Type B pancreatic cell (in vitro differentiated cells): ENCODE measurements at regions not wholly inside any gene's neighbourhood (a gene's known extent, or its start where the extent isn't known, plus 50 kb on each side); places are given as distances from the start of the nearest gene placed in this dataset.

Source experiments
- DNase-seq: peaks from one replicate; pipeline ENCODE4 v3.0.0; 2021; ENCODE audit warnings: mixed read lengths; ENCODE audit not compliant: unreplicated experiment; ENCODE audit errors: extremely low spot score
- H3K27ac Mint-ChIP-seq: 2 replicates; pipeline ENCODE4 v1.8.0; 2021; ENCODE audit warnings: mild to moderate bottlenecking, mixed read lengths
- H3K27me3 Mint-ChIP-seq: 2 replicates; pipeline ENCODE4 v1.8.0; 2021; ENCODE audit warnings: mixed read lengths
- H3K36me3 Mint-ChIP-seq: 2 replicates; pipeline ENCODE4 v1.8.0; 2021; ENCODE audit warnings: mixed read lengths
- H3K4me1 Mint-ChIP-seq: one replicate; pipeline ENCODE4 v1.8.0; 2021; ENCODE audit warnings: mixed read lengths; ENCODE audit not compliant: unreplicated experiment
- H3K4me3 Mint-ChIP-seq: 2 replicates; pipeline ENCODE4 v1.8.0; 2021; ENCODE audit warnings: mild to moderate bottlenecking, mixed read lengths
- H3K9me3 Mint-ChIP-seq: 2 replicates; pipeline ENCODE4 v1.8.0; 2021; ENCODE audit warnings: mixed read lengths
- TF ChIP-seq, protein P1 (sequence below): fragments of 200-600 bp; sonication (generic); conservative IDR thresholded peaks from 2 replicates; pipeline ENCODE4 v1.5.0; 2021; ENCODE audit warnings: antibody characterized with exemption, mild to moderate bottlenecking

DNA sequence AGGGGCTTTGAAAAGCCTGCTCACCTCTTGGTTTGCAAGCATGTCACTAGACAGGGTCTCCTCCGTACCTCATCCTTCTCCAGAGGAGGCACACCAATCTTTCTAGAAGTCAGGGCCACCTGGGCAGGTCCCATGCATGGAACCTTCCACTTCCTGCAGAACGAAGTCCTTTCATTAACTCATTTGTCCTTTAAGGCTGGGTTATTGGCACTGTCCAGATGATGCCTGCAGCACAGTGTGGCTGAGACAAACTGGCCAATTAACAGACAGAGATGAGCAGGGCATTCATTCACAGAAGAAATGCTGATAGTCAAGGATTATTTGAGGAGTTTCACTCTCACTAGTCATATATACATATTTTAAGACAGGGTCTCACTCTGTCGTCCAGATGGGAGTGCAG, 245.3 kb downstream of the TFCP2L1 start:
- TF ChIP-seq, protein P1, sequence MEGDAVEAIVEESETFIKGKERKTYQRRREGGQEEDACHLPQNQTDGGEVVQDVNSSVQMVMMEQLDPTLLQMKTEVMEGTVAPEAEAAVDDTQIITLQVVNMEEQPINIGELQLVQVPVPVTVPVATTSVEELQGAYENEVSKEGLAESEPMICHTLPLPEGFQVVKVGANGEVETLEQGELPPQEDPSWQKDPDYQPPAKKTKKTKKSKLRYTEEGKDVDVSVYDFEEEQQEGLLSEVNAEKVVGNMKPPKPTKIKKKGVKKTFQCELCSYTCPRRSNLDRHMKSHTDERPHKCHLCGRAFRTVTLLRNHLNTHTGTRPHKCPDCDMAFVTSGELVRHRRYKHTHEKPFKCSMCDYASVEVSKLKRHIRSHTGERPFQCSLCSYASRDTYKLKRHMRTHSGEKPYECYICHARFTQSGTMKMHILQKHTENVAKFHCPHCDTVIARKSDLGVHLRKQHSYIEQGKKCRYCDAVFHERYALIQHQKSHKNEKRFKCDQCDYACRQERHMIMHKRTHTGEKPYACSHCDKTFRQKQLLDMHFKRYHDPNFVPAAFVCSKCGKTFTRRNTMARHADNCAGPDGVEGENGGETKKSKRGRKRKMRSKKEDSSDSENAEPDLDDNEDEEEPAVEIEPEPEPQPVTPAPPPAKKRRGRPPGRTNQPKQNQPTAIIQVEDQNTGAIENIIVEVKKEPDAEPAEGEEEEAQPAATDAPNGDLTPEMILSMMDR = no peak
- H3K4me3 Mint-ChIP-seq = no peak overlapping the region
- H3K27ac Mint-ChIP-seq = no peak overlapping the region
- H3K27me3 Mint-ChIP-seq = peaks cover 45% of the 10 kb centered on the region
- no peaks in the 10 kb centered on the region for H3K36me3 Mint-ChIP-seq
- no peaks in the 10 kb centered on the region for H3K9me3 Mint-ChIP-seq
- DNase-seq = no peak
- peaks cover 17% of the 10 kb centered on the region for H3K4me1 Mint-ChIP-seq

GRCh38 chr2:121041516-121041915, 243.5 kb downstream of the TFCP2L1 start:
- Mint-ChIP-seq H3K9me3 (no peaks in the 10 kb centered on the region), H3K36me3 (no peaks in the 10 kb centered on the region), H3K4me1 (peaks cover 8% of the 10 kb centered on the region), H3K27ac (no peak overlapping the region), H3K27me3 (peaks cover 44% of the 10 kb centered on the region), H3K4me3 (no peak overlapping the region)
- TF ChIP-seq, protein P1 = no peak
- DNase-seq = peak; percentile 15

- peaks cover 7% of the 10 kb centered on the region for H3K4me1 Mint-ChIP-seq
- H3K9me3 Mint-ChIP-seq = no peaks in the 10 kb centered on the region
- no peaks in the 10 kb centered on the region for H3K36me3 Mint-ChIP-seq
- H3K27me3 Mint-ChIP-seq = peaks cover 37% of the 10 kb centered on the region
- H3K4me3 Mint-ChIP-seq = no peak overlapping the region
- TF ChIP-seq, protein P1 = no peak
- H3K27ac Mint-ChIP-seq = no peak overlapping the region
- DNase-seq = no peak
Observed at GRCh38 chr2:121043061-121043826, 241.8 kb downstream of the TFCP2L1 start.

GRCh38 chr2:121043827-121044222, 241.2 kb downstream of the TFCP2L1 start:
- Mint-ChIP-seq H3K36me3 (no peaks in the 10 kb centered on the region), H3K4me3 (no peak overlapping the region), H3K9me3 (no peaks in the 10 kb centered on the region), H3K27ac (no peak overlapping the region), H3K27me3 (peaks cover 37% of the 10 kb centered on the region), H3K4me1 (peaks cover 7% of the 10 kb centered on the region)
- TF ChIP-seq, protein P1 = peak; percentile 20
- no peak for DNase-seq

GRCh38 chr2:121044412-121044811, 240.6 kb downstream of the TFCP2L1 start:
- peaks cover 4% of the 10 kb centered on the region for H3K4me1 Mint-ChIP-seq
- DNase-seq = no peak
- no peak overlapping the region for H3K27ac Mint-ChIP-seq

More at GRCh38 chr2:121044412-121044811, 240.6 kb downstream of the TFCP2L1 start:
- Mint-ChIP-seq H3K9me3 (no peaks in the 10 kb centered on the region), H3K36me3 (no peaks in the 10 kb centered on the region), H3K27me3 (peaks cover 35% of the 10 kb centered on the region), H3K4me3 (no peak overlapping the region)
- TF ChIP-seq, protein P1 = peak; percentile 7
